Glomerular visceral epithelial cell (primary cell): ENCODE measurements at regions not wholly inside any gene's neighbourhood (a gene's known extent, or its start where the extent isn't known, plus 50 kb on each side); places are given as distances from the start of the nearest gene placed in this dataset.

Experiments
- DNase-seq: peaks from one replicate; pipeline ENCODE4 v3.0.0-alpha.2; 2016; ENCODE audit errors: extremely low spot score

DNA sequence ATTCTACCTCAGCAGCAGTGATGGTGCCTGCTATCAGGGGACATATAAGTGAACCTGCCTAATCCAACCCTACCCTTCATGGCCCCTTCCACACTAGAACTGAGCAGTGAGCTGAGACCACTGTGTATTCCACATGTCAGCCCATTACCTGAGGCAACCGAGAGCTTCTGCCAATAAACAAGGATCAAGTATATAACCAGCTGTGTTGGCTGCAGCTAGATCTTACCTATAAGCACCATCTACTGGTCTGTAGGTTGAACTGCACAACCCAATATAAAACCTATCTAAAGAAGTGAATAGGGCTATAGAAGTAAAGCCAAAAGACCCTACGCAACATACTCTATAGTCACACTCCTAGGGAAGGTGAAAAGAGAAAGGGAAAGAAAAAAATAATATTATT is 376.9 kb downstream of the HHIPL2 start:
- DNase-seq = peak; percentile 42

DNA sequence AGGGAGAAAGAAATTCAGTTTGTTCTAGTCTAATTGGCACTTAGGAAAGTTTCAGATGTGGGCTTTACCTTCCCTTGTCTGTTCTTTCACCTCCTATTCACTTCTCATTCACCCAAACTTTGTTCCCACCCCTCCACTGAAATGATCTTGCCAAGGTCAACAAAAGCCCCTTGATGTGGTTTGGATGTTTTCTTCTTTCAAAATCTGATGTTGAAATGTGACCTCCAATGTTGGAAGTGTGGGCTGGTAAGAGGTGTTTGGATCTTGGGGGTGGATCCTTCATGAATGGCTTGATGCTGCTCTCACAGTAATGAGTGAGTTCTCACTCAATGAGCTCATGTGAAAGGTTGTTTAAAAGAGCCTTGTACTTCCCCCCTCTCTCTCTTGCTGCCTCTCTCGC is 379.3 kb downstream of the HHIPL2 start:
- DNase-seq = no peak

DNA sequence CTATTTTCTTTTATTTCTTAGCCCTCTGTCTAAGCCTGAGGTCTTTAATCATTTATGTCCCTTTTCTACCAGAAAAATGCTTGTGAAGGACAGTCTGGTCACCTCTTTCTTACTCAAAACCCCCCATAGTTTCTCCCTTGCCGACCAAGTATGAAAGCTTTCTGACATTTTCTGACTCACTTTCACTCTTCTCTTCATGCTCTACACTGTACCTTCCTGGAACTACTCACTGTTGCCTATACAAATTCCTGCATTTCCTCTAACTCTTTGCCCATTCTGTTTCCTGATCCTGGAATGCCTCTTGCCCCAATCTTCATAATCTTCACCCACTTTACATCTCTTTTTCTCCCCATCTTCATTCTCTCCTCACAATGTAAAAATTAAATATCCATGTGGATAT is 380.0 kb downstream of the HHIPL2 start:
- peak; percentile 18 for DNase-seq

DNA sequence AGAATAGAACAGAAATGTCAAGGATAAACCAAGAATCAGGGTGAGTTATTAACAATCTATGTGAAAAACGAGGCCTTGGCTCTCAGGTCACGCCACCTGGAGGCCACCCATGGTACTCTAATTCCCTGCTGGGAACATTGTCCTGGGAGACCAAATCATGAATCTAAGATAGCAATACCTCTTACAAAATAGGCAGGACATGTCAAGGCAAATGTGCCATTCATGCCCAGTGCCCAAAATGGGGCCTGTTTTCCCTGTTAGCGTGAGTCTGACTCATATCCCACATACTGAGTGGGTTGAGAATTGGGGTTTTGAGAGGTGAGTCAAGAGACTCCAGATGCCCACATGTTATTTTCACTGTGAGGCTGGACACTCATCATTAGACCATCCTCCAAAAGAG is 380.8 kb downstream of the HHIPL2 start:
- peak; percentile 95 for DNase-seq

DNA sequence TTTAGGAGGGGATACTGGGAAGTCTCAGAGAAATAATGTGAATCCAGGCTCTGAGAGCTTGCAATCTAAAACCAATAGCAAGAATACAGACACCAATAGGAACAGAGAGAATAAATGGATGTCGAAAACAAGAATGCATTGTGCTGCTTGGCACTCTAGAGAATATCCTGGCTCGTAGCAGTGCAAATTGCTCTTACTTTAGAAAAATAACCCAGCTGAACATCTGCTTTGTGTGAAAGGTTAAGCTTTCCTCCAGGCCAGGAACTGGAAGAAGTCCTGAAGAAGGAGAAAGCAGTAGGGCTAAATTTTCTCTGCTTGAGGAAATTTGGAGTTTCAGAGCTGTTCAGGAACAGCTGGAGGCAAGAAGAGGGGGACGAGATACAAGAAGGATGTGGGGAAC is 382.3 kb downstream of the HHIPL2 start:
- no peak for DNase-seq

DNA sequence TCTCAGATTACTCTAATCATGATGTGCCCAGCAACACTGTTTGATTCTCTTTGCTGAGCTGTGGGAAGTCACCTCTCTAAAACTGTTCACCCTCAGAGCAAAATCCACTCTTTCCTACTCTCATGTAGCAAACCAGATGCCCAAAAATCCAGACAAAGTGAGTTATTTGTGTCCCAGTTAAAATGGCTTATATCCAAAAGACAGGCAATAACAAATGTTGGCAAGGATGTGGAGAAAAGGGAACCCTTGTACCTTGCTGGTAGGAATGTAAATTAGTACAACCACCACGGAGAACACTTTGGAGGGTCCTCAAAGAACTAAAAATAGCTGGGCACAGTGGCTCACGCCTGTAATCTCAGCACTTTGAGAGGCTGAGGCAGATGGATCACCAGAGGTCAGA is 384.0 kb downstream of the HHIPL2 start:
- no peak for DNase-seq

DNA sequence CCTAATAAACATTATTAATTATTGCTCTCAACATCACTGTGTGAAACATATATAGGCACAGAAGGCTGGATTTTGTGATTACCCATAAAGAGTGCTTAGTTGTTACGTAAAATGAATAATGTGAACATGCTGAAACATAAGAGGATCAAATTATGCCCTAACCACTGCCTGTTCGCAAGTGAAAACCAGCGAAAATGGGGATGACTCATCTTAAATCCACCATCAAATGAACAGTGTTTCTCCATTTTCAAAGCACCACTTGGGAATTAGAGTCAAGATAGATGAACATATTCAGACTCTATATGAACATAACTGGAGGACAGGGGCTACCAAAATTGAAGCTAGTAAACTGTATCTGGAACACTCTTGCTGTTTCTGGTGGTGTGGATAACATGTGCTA is 386.2 kb downstream of the HHIPL2 start:
- no peak for DNase-seq

DNA sequence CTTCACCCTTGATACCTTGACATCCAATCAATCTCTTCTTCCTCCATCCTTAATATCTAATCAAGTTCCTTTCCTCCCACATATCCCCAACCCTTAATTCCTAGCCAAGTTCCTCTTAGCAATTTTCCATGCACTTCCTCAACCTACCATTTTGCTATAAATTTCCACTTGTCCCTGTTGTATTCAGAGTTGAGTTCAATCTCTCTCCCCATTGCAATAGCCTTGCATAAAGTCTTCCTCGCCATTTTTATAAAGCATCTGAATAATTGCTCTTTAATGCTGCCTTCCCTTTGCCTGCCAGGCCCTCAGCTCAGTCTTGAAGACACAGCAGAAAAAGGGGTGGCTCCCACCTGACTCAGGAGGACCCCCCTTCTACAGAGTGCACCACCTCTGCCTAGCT is 390.3 kb downstream of the HHIPL2 start:
- no peak for DNase-seq

DNA sequence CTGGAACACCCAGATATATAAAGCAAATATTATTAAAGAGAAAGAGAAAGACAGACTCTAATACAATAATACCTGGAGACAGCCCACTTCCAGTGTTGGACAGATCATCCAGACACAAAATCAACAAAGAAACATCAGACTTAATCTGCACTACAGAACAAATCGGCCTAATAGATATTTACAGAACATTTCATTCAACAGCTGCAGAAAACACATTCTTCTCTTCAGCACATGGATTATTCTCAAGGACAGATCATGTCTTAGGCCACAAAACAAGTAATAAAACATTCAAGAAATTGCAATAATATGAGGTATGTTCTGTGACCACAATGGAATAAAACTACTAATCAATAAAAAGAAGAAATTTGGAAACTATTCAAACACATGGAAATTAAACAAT is 398.3 kb upstream of the DUSP10 start:
- DNase-seq = no peak

DNA sequence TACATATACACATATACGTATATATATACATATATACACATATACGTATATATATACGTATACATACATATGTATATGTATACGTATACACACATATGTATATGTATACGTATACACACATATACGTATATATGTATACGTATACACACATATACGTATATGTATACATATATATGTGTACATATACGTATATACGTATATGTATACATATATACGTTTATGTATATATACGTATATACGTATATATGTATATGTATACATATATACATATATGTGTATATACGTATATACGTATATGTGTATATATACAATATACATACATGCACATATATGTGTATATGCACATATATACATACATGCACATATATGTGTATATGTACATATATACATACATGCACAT is 396.2 kb upstream of the DUSP10 start:
- DNase-seq = no peak

DNA sequence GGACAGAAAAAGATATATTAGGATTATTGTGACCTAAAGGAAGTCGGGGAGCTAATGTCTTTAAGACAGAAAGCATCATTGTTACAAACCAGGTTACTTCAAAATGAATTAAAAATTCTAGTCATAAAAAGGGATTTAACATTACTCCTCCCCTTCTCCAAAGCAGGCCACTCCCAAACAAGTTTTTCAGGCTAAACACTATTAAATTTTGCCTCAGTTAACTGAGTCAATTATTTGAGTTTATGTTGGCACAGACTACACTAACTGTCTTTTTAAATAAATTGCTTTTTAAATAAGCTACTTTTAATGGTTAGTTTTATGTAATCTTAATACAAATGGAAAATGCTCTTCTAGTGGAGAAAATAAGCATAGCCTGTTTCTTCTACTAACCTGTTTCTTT is 395.0 kb upstream of the DUSP10 start:
- no peak for DNase-seq

DNA sequence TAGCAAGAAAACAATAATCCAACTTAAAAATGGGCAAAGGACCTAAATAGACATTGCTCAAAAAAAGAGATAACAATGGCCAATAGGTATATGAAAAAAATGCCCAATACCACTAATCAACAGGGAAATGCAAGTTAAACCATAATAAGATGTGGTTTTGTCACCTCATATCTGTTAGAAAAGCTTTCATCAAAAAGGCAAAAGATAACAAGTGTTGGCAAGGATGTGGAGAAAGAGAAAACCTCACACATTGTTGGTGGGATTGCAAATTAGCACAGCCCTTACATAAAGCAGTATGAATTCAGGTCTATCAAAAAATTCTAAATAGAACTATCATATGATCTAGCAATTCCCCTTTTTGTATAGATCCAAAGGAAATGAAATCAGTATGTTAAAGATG is 387.2 kb upstream of the DUSP10 start:
- DNase-seq = no peak

DNA sequence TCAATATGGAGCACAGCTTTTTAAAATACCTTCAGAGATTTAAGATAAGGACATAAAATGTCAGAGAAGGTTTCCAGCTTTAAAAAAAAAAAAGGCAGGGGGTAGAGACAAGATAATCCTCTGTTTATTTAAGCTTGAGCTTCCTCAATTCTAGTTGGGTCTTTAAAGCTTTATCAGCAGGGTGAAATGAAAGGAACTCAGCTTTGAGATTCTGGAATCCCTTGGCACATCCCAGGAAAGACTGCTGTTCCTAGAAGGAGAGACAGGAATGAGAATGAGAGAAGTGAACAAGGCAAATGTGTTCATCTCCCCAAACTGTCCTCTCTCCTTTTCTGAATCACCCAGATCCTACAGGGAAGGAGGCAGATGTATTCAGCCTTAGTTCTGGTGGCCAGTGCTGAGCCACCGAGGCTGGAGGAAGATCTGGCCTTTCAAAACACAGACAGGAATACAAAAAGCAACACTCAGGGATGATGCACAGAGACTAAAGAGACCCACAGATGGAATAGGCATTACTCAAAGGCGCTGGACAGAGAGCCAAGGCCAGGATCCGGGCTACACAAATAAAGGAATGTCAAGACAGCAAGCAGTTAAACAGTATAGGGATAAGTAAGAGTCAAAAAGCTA is 385.8 kb upstream of the DUSP10 start:
- no peak for DNase-seq

DNA sequence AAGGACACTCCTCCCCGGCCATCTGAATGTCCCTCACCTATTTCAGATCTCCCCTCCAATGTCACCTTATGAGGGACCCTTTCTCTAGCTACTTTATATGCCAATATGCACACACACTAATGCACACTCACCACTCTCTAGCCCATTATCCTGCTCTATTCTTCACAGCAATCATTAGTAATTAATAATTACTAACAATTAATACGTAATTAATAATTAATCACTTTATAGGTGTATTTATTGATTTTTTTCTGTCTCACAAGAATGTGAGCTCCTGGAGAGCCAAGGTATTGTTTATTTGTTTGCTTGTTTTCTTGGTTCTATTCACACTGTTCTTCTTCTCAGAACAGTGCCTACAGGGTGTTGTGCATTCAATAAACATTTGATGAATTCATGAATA is 385.2 kb upstream of the DUSP10 start:
- no peak for DNase-seq

DNA sequence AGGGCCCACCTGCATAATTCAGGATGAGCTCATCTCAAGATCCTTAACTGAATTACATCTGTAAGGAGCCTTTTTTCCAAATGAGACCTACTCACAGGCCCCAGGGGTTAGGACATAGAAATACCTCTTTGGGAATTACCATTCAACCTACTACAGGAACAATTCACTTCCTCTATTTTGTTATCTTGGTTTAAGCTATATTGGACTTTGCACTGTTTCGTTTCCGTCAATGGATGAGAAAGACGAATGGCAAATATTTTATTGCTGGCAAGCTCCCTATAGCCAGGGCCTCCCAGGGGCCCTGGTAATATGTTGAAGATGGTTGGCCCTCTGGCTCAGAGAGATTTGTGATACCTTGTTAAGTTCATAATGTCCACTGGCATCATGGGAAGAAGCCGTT is 384.2 kb upstream of the DUSP10 start:
- DNase-seq = no peak

DNA sequence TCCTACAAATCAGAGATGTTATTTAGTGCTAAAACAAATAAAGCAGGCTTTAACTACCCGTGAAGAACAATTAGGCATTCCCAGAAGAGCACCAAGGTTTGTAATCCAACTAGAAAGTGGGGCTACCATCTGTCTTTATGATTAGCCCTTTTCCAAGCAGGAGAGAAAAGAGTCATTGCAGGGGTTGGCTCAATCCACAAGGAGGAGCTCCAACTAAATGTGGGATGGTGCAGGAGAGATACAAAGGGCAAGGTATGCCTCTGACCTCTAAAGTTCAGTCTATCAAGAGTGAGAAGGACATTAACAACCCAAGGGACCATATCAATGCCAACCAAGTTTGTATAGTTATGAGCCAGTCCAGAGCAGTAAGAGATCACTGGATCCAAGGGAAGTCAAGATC is 382.7 kb upstream of the DUSP10 start:
- no peak for DNase-seq

DNA sequence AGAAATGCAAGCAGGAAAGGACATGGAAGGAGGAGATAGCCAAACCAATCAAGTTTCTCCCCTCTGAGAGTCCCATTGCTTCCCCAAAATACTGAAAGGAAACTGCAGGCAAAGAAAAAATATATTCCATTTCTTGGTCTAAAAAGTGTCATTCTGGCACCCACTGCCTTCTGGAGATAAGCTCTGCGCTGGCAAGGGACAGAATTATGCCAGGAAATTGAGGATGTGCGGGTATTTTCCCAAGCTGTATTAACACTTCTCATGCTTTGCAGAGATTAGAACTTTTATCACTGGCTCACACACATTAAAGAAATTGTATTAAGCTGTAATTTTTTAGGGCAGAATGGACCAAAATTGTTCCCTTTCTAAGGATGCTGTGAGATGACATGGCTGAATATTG is 381.2 kb upstream of the DUSP10 start:
- no peak for DNase-seq

DNA sequence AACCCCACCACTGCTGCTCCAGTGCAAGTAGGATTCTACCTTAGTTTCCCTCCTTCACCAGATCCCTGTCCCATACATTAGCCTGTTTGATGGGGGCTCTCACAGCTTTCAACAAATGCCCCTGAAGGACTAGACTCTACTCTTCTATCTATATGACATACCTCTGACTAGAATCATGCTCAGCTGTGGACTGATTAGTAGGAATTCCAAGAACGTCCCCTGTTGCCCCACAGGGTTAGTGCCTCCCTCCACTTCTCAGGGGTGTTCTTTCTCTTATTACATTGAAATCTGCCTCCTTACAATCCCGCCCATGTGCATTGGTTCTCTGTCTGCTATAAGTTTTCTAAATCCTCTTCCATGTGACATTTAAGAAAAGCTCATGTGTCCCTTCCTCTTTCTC is 375.9 kb upstream of the DUSP10 start:
- no peak for DNase-seq

DNA sequence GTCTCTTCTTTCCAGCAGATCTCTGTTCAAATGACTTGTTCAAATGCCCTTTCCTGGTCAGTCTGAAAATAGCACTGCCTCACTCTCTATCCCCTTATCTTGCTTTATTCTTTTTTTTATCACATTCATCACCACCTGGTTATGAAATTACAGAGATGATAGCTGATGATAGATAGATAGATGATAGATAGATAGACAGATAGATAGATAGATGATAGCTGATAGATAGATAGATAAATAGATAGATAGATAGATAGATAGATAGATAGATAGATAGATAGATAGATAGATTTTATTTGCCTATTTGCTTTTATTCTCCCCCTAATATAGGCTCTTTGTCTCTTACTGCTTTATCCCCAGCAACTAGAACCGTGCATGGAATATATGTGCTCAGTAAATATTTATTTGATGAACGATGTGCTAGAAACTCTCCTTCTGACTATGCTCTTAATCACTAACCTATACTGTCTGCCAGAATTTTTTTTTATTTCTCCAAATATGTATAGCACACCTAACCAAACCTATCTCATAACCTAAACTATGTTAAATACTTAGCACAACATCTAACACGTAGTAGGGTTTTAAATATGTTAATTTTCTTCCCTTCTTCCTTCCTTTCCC is 372.8 kb upstream of the DUSP10 start:
- DNase-seq = no peak

DNA sequence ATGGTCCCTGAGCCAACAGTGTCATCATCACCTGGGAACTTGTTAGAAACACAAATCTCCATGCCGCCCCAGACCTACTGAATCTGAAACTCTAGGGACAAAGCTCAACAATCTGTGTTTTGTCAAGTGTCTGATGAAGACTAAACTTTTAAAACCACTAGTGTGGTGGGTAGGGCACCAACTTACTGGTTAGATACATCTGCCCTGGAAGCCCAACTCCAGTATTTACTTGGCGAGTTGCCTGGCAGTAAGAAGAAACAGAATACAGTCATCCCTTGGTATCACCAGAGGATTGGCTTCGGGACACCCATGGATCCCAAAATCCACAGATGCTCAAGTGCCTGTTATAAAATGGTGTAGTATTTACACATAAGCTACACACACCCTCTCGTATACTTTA is 367.9 kb upstream of the DUSP10 start:
- no peak for DNase-seq

DNA sequence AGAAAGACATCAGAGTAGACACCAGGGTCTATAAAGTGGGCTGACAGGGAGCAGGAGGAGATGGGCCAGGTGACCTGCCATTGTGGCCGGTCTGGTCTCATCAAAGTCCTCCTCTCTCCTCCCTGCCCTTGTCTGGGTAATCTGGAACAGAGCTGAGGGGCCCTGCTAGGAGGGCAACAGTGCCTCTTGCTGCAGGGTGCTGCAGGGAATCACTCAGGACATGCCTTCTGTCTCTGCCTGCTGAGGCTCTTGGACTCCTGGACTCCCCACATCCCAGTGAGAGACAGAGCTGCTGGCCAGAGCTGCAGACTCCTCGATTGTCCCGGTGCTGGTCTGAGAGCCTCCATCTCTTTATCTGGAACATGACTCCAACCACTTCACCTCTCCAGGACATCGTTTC is 366.1 kb upstream of the DUSP10 start:
- no peak for DNase-seq

DNA sequence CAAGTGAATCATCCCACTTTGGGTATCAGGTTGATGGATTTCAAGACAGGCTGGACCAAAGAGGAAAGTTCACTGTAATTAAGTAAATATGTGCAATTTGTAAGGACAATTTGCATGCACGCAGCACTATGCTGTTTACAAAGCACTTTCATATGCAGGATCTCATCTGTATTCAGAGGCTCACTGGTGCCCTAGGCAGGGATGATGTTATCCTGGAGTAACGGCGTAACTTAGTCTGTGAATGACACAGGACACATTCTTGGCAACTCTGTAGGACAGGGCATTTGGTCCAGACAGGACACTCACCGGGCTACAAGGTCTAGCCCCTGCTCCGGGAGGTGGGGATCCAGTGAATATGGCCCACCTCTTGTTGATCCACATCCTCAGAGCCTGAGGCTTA is 365.4 kb upstream of the DUSP10 start:
- DNase-seq = no peak

DNA sequence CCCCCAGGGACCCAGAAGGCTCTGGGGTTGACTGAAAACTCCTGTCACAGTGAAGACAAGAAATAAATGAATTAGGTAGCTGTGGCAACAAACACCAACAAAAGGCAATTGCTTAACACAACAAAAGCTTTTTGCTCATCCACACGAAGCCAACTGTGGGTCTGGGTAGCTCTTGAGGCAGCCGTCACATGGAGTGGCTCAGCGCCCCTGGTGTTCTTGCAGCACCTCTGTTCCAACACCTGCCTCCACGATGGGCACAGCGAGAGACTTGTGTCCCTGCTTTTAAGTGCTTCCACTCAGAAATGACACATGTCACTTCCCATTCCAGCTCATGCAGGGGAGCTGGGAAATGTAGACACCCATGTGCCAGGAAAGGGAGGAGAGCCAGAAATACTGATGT is 364.5 kb upstream of the DUSP10 start:
- DNase-seq = no peak

DNA sequence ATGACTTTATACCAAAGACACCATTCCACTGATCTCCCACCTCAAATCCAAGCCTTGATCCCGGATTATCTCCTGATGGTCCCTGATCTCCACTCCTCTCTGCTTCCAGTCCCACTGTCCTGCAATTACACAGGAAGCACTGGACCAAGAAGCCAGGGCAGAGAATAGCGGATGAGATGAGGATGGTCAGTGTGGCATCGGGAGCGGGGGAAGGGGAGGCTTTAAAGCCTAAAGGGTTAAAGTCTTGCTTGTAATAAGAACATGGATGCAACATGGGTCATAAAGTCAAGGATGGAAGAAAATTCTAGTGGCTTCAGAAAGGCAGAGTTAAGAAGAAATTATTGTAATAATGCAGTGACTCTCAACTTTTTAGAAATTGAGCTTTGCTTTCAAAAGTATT is 364.0 kb upstream of the DUSP10 start:
- no peak for DNase-seq
